ENCODE measurements at regions not wholly inside any gene's neighbourhood (a gene's known extent, or its start where the extent isn't known, plus 50 kb on each side); places are given as distances from the start of the nearest gene placed in this dataset.

- TF ChIP-seq CTCF (IDR thresholded peaks at IDR 0.05 in 2 of 3, conservative IDR thresholded peaks at IDR 0.05 in 1 of 3; ENCODE audit: borderline replicate concordance in 1 of 3, insufficient read depth in 1 of 3, low read depth in 2 of 3, low read length in 2 of 3) (no peak), SRF (IDR thresholded peaks at IDR 0.05; ENCODE audit: low read depth) (no peak), POLR2A (IDR thresholded peaks at IDR 0.05; ENCODE audit: borderline replicate concordance, extremely low read depth, insufficient read depth, insufficient read length) (no peak)
Observed at GRCh38 chr2:11065833-11066485, 89.3 kb upstream of the SLC66A3 start.
